DMS153 treated with DMSO at 0.1 percent for 48 hours (cell line): ENCODE measurements at regions not wholly inside any gene's neighbourhood (a gene's known extent, or its start where the extent isn't known, plus 50 kb on each side); places are given as distances from the start of the nearest gene placed in this dataset.

Experiments
- DNase-seq: peaks from one replicate; lab custom pipeline; 2025; ENCODE audit not compliant: unreplicated experiment; lab: John Stamatoyannopoulos, UW

DNA sequence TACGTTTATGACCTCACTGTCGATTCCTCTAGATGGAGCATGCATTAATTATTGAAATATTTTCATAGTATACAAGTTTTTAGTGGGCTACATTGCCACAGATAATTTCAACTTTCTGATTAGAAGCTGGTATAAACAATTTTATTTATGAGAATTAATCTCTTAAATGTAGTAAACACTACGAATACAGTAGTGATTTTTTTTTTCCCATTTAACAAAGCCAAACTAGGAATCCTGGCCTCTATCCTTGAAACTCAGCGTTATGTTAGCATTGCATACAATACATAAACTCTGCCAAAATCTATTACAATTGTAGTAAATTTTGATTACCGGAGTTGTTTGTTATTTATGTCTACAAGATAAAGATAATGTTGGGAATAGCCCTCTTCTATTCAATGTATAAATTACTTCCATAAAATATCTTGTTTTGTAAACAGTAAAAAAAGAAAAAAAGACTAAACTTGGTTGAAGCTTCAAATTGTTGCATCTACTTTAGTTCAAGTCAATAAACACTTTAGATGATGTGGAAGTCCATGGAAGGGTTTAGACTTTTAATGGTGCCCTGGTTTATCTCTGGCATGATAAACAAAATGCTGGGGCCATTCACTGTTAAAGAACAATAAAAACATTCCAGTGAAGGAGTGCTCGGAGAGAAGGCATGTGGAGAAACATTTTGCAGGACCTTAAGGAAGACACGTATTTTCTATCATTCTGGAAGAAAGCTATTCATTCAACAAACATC, 77.3 kb upstream of the NR2F2 start:
- DNase-seq, result no peak

DNA sequence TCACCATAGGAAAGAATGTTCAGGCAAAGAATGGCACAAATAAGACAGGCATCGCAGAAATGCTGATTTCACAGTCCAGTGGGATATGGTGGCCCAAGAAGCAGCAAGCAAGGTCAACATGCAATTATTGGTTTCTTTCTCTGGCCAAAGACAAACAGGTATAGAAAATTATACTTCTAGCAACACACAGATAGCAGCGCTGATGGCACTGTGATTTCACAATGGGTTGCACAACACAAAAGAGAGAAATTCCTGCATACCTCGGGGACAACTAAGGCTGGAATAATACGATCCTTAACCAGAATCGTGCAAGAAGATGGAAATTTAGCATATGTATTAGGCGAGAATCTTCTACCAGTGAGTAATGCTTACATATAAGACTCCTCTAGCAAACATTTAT, 76.3 kb upstream of the NR2F2 start:
- DNase-seq, result no peak

GRCh38 chr15:96255599-96255998, 74.9 kb upstream of the NR2F2 start:
- no peak for DNase-seq

DNA sequence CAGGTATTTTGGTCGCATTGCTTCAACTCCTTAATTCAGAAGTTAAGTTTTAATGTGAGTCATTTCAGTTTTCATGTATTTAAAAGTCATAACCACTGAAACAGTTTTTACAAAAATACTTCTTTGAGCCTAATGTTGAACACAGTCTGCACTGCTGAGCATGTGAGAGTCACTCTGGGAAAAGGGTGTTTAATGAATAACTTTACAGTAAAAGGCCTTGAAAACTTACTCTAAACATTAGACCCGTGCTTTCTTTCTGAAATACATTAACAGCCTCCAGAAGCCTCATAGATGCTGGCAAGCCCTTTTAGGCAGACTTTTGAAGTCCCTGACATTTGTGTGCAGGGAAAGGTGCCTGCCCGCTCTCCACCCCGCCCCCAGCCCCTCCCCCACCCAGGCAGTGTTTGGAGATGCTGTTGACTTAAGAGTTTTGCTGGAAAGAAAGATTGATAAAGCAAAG, 68.9 kb upstream of the NR2F2 start:
- DNase-seq, result no peak

GRCh38 chr15:96262097-96262496, 68.4 kb upstream of the NR2F2 start:
- no peak for DNase-seq

DNA sequence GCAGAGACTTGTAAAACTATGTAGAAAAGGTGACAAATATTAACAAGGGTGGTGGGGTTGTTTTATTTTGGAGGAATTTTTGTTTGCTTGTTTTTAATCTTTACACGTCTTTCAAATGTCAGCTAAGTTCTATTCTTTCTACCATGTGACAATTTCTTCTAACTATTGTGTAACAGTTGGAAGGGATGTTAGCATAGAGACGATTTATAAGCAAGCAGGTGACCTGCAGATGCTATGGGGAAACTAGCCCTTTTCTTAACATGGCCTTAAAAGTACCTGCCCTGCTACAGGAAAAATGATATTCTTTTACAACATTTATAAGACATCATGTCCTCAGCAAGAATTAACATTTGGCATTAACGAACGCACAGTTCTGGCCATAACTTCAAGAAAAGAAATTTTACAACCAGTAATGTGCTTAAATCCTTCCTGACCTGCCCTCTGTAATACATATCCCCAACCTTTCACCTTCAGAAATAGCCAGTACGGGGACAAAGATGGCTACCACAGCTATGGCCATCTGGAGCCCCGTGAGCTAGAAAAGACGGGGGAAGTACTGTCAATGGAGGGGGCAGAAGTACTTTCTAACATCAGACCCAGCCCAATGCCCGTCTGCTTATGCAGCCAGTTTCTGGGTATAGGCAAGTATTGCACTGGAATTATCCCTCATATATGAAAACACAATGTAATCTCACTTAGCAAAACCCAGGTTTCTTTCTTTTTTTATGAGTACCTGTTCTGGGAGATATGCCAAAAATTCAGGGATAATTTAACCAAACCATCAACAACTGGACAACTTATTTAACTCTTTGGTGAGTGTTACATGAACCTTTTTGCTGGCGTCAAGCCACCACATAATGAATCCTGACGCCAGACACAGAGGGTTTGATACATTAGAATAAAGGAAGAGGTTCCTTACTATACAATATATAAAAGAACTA, 67.7 kb upstream of the NR2F2 start:
- no peak for DNase-seq

- no peak for DNase-seq
These were observed 66.1 kb upstream of the NR2F2 start for GRCh38 chr15:96264351-96264798.

- DNase-seq, result no peak
These were observed 65.5 kb upstream of the NR2F2 start for GRCh38 chr15:96264801-96265515.

- DNase-seq, result no peak
These were observed 64.0 kb upstream of the NR2F2 start for GRCh38 chr15:96266456-96266855.

- DNase-seq, result no peak
These were observed 63.0 kb upstream of the NR2F2 start for GRCh38 chr15:96267463-96267862.

DNA sequence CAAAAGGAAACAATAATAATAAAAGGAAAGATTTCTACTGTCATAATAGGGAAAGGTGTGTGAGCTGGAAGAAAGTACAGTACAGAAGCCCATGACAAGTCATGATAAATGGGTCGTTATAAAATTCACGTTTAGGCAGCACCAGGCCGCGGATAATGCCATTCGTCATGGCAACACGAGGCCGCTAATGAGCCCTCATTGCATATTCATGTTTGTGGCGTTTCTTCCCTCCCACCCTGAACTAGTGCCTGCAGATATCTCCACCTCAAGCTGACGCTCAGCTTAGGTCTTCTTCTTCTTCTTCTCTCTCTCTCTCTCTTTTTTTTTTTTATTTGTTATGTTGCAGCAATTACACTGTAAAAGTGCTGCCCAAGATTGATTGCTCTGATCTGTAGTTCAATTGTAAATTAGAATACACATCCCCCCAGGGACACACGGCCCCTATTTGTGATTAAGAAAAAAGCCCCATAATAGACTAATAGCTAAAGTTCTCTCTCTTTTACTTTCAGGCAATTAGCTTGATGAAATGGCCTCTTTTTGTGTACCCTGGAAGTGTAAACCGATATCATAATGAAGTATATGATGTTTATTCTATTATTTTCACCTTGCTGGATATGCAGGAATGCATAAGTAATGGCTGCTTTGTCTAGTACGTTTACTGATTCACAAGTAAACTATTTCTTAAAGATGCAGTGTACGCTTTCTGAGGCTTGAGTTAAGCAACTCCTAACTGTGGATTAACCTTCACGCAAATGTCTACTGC, 61.9 kb upstream of the NR2F2 start:
- DNase-seq, result no peak

DNA sequence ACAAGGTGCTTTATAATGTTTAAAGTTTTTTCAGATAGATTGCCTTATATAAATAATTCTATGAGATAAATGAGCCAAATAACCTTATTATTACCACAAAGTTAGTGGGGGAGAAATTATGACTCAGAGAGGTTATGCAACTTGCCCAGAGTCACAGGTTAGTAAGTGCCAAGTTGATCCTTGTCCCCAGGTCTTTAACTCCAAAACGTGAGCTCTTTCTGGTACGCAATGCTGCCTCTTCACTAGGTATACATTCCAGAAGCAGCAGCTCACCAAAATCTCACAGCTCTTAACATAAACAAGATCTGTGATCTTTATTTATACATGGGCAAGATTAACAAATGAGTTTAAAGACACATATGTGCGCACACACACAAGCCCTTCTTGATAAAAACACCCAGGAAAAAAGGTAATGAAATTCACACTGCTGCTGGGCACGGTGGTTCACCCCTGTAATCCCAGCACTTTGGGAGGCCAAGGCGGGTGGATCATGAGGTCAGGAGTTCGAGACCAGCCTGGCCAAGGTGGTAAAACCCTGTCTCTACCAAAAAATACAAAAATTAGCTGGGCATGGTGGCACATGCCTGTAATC, 59.8 kb upstream of the NR2F2 start:
- DNase-seq, result no peak

- no peak for DNase-seq
These were observed 58.1 kb upstream of the NR2F2 start for GRCh38 chr15:96272427-96272826.

- no peak for DNase-seq
These were observed 57.0 kb upstream of the NR2F2 start for GRCh38 chr15:96273317-96274086.

DNA sequence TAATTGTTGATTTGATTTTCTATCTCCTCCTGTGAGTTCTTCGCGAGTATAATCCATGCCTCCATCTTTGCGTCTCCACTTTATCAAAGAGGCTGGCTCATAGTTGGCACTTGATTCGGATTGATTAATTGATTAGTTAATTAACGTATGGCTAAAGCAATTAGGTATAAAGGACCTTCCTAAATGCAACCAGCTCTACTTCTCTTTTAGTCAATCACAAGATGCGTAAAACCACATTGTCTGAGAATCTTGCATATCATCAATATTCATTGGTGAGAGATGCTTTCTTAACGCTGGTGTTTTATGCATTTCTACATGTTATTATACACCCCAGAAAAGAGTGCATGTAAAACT, 56.4 kb upstream of the NR2F2 start:
- DNase-seq, result no peak

DNA sequence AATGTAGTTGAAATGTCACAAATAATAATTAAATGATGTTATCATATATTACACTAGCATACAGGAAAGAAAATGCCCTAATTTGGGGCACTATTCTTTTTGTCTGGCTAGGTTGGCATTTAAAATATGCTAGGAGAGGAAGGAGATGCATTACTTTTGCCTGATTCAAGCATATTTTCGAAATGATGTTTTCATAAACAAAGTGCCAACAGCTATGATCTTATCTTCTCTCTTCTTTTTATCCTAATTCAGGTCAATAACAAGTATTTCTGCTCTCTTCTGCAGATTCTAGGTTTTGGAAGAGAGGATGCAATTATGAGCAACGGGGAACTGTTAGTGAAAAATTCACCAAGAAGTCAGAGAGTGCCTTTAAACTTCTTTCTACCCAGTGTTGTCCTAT, 55.8 kb upstream of the NR2F2 start:
- no peak for DNase-seq

DNA sequence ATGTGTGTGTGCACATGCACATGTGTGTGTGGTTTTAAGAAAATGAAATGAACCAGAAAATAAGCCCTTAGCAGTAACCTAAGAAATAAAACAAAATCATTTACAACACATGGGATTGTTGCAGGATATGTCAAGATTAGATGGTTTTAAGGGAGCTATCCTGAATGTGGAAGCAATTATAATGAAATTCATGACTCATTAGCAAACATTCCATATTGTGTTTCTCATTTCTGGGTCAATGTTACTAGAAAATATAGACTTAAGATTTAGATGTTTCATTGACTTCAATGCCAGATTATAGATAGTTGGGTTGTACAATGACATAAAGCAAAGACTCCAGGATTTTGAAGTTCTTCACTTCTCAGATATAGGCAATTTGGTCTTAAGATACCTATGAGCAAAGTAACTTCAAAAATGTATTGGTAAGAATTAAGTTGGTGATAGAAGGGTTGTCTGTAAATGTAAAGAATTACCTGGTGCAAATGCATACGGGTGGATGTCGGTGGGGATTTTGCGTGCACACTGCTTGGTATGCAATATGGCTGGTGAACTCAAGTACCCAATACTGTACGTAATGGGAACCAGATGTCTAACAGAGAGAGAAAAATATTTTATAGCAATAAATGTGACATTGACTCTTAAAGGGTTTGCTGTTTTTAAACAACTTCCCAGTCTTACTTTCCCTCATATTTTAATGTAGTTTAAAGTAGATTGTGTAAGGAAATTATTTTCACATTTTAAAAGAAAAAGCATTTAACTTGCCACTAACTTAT, 53.9 kb upstream of the NR2F2 start:
- no peak for DNase-seq
